ENCODE measurements at regions not wholly inside any gene's neighbourhood (a gene's known extent, or its start where the extent isn't known, plus 50 kb on each side); places are given as distances from the start of the nearest gene placed in this dataset.

- ChIA-PET CTCF (no interaction called here), POLR2A (interaction anchor here (0.6 kb wide), 1 partner anchor 1708 kb away, joined by 3 read pairs; no protein-coding TSS in a partner anchor)
- Histone ChIP-seq H3K4me3 (ENCODE audit: low read depth, low read length) (no peak overlapping the region), H3K36me3 (ENCODE audit: control insufficient read depth, insufficient read depth, low read length) (no peaks in the 10 kb centered on the region), H3K27me3 (ENCODE audit: control insufficient read depth, insufficient read depth, low read length) (no peaks in the 10 kb centered on the region)
- no peak for TF ChIP-seq CTCF (IDR thresholded peaks at IDR 0.05; ENCODE audit: insufficient read depth, low read depth, low read length)
- no peak for DNase-seq (ENCODE audit: low read depth)
Observed at GRCh38 chr2:18671363-18671762, 82.0 kb upstream of the NT5C1B start.

GRCh38 chr2:18668221-18668620, 78.9 kb upstream of the NT5C1B start:
- Histone ChIP-seq H3K4me3 (ENCODE audit: low read depth, low read length) (no peak overlapping the region), H3K27me3 (ENCODE audit: control insufficient read depth, insufficient read depth, low read length) (no peaks in the 10 kb centered on the region), H3K36me3 (ENCODE audit: control insufficient read depth, insufficient read depth, low read length) (no peaks in the 10 kb centered on the region)
- POLR2A ChIA-PET, result no interaction called here
- no peak for TF ChIP-seq CTCF (IDR thresholded peaks at IDR 0.05; ENCODE audit: insufficient read depth, low read depth, low read length)
- CTCF ChIA-PET, result no interaction called here
- no peak for DNase-seq (ENCODE audit: low read depth)

- POLR2A ChIA-PET, result no interaction called here
- CTCF ChIA-PET, result no interaction called here
- DNase-seq (ENCODE audit: low read depth), result no peak
Observed at GRCh38 chr2:18664421-18664820, 75.1 kb upstream of the NT5C1B start.

GRCh38 chr2:18663861-18664260, 74.5 kb upstream of the NT5C1B start:
- no peak for TF ChIP-seq CTCF (IDR thresholded peaks at IDR 0.05; ENCODE audit: insufficient read depth, low read depth, low read length)
- Histone ChIP-seq H3K4me3 (ENCODE audit: low read depth, low read length) (no peak overlapping the region), H3K36me3 (ENCODE audit: control insufficient read depth, insufficient read depth, low read length) (no peaks in the 10 kb centered on the region), H3K27me3 (ENCODE audit: control insufficient read depth, insufficient read depth, low read length) (no peaks in the 10 kb centered on the region)
- CTCF ChIA-PET, result interaction anchor here (1.0 kb wide), 1 partner anchor 115 kb away, joined by 4 read pairs; no protein-coding TSS in a partner anchor
- POLR2A ChIA-PET, result interaction anchor here (0.6 kb wide), 1 partner anchor 149 kb away, joined by 5 read pairs; no protein-coding TSS in a partner anchor
- DNase-seq (ENCODE audit: low read depth), result no peak

More at GRCh38 chr2:18664421-18664820, 75.1 kb upstream of the NT5C1B start:
- Histone ChIP-seq H3K4me3 (ENCODE audit: low read depth, low read length) (no peak overlapping the region), H3K27me3 (ENCODE audit: control insufficient read depth, insufficient read depth, low read length) (no peaks in the 10 kb centered on the region), H3K36me3 (ENCODE audit: control insufficient read depth, insufficient read depth, low read length) (no peaks in the 10 kb centered on the region)
- no peak for TF ChIP-seq CTCF (IDR thresholded peaks at IDR 0.05; ENCODE audit: insufficient read depth, low read depth, low read length)

GRCh38 chr2:18662689-18663088, 73.3 kb upstream of the NT5C1B start:
- POLR2A ChIA-PET, result no interaction called here
- CTCF ChIA-PET, result no interaction called here

More at GRCh38 chr2:18662689-18663088, 73.3 kb upstream of the NT5C1B start:
- H3K27me3 ChIP-seq (ENCODE audit: control insufficient read depth, insufficient read depth, low read length), result no peaks in the 10 kb centered on the region
- TF ChIP-seq CTCF (IDR thresholded peaks at IDR 0.05; ENCODE audit: insufficient read depth, low read depth, low read length), result no peak
- no peak overlapping the region for H3K4me3 ChIP-seq (ENCODE audit: low read depth, low read length)
- H3K36me3 ChIP-seq (ENCODE audit: control insufficient read depth, insufficient read depth, low read length), result no peaks in the 10 kb centered on the region
- no peak for DNase-seq (ENCODE audit: low read depth)

Measured in BJ (cell line).